ENCODE measurements at regions not wholly inside any gene's neighbourhood (a gene's known extent, or its start where the extent isn't known, plus 50 kb on each side); places are given as distances from the start of the nearest gene placed in this dataset.
"Not testable (repeated sequence)": the region's sequence is repeated elsewhere in the genome, so short reads cannot be mapped to it uniquely, and the experiment has no call there.

- TF ChIP-seq, protein P1, sequence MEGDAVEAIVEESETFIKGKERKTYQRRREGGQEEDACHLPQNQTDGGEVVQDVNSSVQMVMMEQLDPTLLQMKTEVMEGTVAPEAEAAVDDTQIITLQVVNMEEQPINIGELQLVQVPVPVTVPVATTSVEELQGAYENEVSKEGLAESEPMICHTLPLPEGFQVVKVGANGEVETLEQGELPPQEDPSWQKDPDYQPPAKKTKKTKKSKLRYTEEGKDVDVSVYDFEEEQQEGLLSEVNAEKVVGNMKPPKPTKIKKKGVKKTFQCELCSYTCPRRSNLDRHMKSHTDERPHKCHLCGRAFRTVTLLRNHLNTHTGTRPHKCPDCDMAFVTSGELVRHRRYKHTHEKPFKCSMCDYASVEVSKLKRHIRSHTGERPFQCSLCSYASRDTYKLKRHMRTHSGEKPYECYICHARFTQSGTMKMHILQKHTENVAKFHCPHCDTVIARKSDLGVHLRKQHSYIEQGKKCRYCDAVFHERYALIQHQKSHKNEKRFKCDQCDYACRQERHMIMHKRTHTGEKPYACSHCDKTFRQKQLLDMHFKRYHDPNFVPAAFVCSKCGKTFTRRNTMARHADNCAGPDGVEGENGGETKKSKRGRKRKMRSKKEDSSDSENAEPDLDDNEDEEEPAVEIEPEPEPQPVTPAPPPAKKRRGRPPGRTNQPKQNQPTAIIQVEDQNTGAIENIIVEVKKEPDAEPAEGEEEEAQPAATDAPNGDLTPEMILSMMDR (IDR thresholded peaks at IDR 0.05; ENCODE audit: low read depth, low read length) = no peak
- no peak for DNase-seq (ENCODE audit: extremely low read depth, low read depth)
Measured at GRCh38 chr9:82475584-82476301, 487.2 kb downstream of the SPATA31D1 start.

DNA sequence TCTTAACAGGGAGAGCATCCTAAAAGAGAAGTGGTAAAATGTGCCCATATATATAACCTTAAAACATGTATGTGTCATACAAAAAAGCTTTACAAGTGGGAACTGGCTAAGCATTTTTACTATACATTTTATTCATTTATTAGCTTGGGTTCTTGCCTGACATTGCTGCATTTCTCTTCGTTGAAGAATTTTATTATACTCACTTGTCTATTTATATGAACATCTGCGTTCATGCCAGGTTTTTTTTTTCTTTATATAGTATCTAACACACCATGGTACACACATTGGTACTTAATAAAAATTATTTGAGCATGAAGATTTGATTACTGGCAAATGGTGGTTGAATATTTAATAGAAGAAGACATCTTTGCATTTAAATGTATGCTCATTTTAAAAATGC, 492.3 kb downstream of the SPATA31D1 start:
- DNase-seq (ENCODE audit: extremely low read depth, low read depth) = no peak
- TF ChIP-seq, protein P1 (IDR thresholded peaks at IDR 0.05; ENCODE audit: low read depth, low read length) = no peak

GRCh38 chr9:82487935-82488312, 499.4 kb downstream of the SPATA31D1 start:
- DNase-seq (ENCODE audit: extremely low read depth, low read depth) = no peak
- TF ChIP-seq, protein P1 (IDR thresholded peaks at IDR 0.05; ENCODE audit: low read depth, low read length) = no peak

- peak; percentile 98 for DNase-seq (ENCODE audit: extremely low read depth, low read depth)
- TF ChIP-seq, protein P1 (IDR thresholded peaks at IDR 0.05; ENCODE audit: low read depth, low read length) = no peak
Measured at GRCh38 chr9:82488313-82489200, 500.0 kb downstream of the SPATA31D1 start.

DNA sequence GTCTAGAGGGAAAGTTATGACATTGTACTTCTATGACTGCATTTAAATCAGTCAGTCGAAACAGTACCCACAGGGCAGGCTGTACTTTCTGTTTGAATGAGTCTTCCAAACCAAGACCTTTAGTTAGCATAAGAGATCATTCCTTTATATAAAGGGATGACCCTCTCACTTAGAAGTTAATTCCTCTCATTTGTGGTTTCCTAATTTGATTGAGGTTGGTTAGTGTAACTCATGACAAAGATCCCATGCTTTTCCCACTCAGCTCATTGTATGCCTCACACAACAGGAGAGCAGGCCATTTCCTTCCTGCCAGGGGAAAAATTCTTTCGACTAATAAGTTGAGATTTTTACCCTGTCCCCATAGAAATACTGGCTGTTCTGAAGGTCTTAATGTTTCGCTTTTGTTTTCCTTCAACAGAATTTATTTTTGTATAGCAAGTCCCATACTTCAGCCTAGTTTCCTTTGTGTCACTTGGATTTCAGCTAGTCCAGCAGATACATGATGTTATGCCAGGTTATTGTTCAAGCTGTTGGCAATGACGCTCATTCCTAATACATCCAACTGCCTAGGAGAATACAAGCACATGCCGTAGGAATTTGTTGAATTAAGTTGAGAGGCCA, 500.7 kb downstream of the SPATA31D1 start:
- no peak for DNase-seq (ENCODE audit: extremely low read depth, low read depth)
- TF ChIP-seq, protein P1 (IDR thresholded peaks at IDR 0.05; ENCODE audit: low read depth, low read length) = no peak

GRCh38 chr9:82490019-82490499, 501.5 kb downstream of the SPATA31D1 start:
- DNase-seq (ENCODE audit: extremely low read depth, low read depth) = peak; percentile 54
- TF ChIP-seq, protein P1 (IDR thresholded peaks at IDR 0.05; ENCODE audit: low read depth, low read length) = no peak

GRCh38 chr9:82490821-82491220, 502.2 kb downstream of the SPATA31D1 start:
- DNase-seq (ENCODE audit: extremely low read depth, low read depth) = not testable (repeated sequence)
